Body of pancreas (tissue), 4 donors: ENCODE measurements at regions not wholly inside any gene's neighbourhood (a gene's known extent, or its start where the extent isn't known, plus 50 kb on each side); places are given as distances from the start of the nearest gene placed in this dataset.

Experiments
- POLR2A ChIP-seq, 3 donors: fragments of 450-650 bp; IDR thresholded peaks; one replicate each; pipeline ENCODE4 v1.6.1; 2016; ENCODE audit warnings: antibody characterized with exemption in 3 of 3, mild to moderate bottlenecking in 2 of 3
- TF ChIP-seq, protein P1 (sequence below), 7 experiments: fragments of 450-650 bp in 4 of 7; fragments of 200-600 bp in 3 of 7; sonication (generic) in 3 of 7; IDR thresholded peaks; one replicate each; pipeline ENCODE4 v1.5.1; 2016 to 2019; ENCODE audit warnings: antibody characterized with exemption in 7 of 7

DNA sequence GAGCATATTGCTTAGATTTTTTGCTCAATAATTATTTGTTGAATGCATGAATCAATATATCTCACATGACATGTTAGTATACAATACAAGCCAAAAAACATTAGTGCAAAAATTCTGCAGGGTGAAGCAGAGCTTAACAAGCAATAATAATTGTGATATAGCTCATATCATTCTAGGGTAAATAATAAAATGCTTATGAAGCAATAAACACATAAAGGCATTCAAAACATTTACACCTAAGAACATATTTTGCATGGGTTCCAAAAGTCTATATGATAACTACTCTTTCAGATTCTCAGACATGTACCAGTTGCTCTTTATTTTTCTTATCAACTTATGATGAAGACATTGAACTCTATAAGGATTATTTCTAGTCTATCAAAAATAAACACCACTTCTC is 886.2 kb downstream of the TRHDE start:
- TF ChIP-seq, protein P1, sequence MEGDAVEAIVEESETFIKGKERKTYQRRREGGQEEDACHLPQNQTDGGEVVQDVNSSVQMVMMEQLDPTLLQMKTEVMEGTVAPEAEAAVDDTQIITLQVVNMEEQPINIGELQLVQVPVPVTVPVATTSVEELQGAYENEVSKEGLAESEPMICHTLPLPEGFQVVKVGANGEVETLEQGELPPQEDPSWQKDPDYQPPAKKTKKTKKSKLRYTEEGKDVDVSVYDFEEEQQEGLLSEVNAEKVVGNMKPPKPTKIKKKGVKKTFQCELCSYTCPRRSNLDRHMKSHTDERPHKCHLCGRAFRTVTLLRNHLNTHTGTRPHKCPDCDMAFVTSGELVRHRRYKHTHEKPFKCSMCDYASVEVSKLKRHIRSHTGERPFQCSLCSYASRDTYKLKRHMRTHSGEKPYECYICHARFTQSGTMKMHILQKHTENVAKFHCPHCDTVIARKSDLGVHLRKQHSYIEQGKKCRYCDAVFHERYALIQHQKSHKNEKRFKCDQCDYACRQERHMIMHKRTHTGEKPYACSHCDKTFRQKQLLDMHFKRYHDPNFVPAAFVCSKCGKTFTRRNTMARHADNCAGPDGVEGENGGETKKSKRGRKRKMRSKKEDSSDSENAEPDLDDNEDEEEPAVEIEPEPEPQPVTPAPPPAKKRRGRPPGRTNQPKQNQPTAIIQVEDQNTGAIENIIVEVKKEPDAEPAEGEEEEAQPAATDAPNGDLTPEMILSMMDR (IDR thresholded peaks at IDR 0.05) = no peak
- no peak for TF ChIP-seq POLR2A (IDR thresholded peaks at IDR 0.05)
